ENCODE measurements at regions not wholly inside any gene's neighbourhood (a gene's known extent, or its start where the extent isn't known, plus 50 kb on each side); places are given as distances from the start of the nearest gene placed in this dataset.

DNA sequence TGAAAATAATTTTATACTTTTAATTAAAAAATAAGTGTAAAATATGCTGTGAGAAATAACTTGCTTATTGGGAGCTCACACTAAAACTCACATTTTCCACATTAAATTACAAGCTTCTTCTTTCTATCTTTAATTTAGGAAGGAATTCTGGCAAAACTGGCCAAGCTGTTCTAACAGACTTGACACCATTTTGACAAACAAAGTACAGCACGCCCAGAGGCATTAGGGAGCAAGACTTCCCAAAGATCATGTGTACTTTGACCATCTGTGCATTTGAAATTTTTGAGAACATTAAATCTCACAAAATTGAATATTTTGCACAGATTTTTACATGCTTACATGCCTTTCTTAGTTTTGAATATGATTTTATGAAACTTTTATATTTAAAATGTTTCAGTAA lies 1288.4 kb upstream of the CADM2 start:
- Histone ChIP-seq H3K4me3 (ENCODE audit: low read depth, low read length) (no peak overlapping the region), H3K36me3 (ENCODE audit: control insufficient read depth, insufficient read depth, low read length) (no peaks in the 10 kb centered on the region), H3K27me3 (ENCODE audit: control insufficient read depth, insufficient read depth, low read length) (no peaks in the 10 kb centered on the region)
- TF ChIP-seq CTCF (IDR thresholded peaks at IDR 0.05; ENCODE audit: insufficient read depth, low read length, severe bottlenecking), result no peak
- no peak for FAIRE-seq
- DNase-seq (ENCODE audit: low read depth), result no peak

GRCh38 chr3:83683937-83684598 lies 1274.7 kb upstream of the CADM2 start:
- no peak for DNase-seq (ENCODE audit: low read depth)
- Histone ChIP-seq H3K4me3 (ENCODE audit: low read depth, low read length) (no peak overlapping the region), H3K27me3 (ENCODE audit: control insufficient read depth, insufficient read depth, low read length) (no peaks in the 10 kb centered on the region), H3K36me3 (ENCODE audit: control insufficient read depth, insufficient read depth, low read length) (no peaks in the 10 kb centered on the region)
- no peak for TF ChIP-seq CTCF (IDR thresholded peaks at IDR 0.05; ENCODE audit: insufficient read depth, low read length, severe bottlenecking)
- FAIRE-seq, result no peak

DNA sequence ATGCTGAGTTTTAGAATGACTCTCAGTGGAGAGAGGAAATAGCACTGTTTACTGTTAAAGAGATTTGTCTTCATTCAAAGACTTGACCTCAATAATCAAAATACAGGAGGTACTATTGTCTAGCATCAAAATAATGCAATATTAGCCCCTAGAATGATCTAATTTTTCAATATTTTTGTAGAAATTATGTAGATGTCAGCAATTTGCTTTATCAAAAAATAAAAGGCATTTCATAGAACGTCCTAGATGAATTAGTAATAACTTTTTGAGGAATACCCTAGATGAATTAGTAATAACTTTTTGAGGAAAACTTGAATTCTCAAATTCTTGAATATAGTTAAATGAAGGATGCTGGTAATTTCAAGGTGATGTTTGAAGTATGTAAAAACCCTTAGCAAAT lies 1252.1 kb upstream of the CADM2 start:
- no peak for FAIRE-seq
- TF ChIP-seq CTCF (IDR thresholded peaks at IDR 0.05; ENCODE audit: insufficient read depth, low read length, severe bottlenecking), result no peak
- no peaks in the 10 kb centered on the region for H3K27me3 ChIP-seq (ENCODE audit: control insufficient read depth, insufficient read depth, low read length)
- no peak overlapping the region for H3K4me3 ChIP-seq (ENCODE audit: low read depth, low read length)
- H3K36me3 ChIP-seq (ENCODE audit: control insufficient read depth, insufficient read depth, low read length), result no peaks in the 10 kb centered on the region
- DNase-seq (ENCODE audit: low read depth), result no peak

GRCh38 chr3:83715307-83715706 lies 1243.5 kb upstream of the CADM2 start:
- no peak for TF ChIP-seq CTCF (IDR thresholded peaks at IDR 0.05; ENCODE audit: insufficient read depth, low read length, severe bottlenecking)
- FAIRE-seq (no peak), DNase-seq (ENCODE audit: low read depth) (no peak)
- H3K27me3 ChIP-seq (ENCODE audit: control insufficient read depth, insufficient read depth, low read length), result no peaks in the 10 kb centered on the region
- H3K36me3 ChIP-seq (ENCODE audit: control insufficient read depth, insufficient read depth, low read length), result no peaks in the 10 kb centered on the region
- no peak overlapping the region for H3K4me3 ChIP-seq (ENCODE audit: low read depth, low read length)

DNA sequence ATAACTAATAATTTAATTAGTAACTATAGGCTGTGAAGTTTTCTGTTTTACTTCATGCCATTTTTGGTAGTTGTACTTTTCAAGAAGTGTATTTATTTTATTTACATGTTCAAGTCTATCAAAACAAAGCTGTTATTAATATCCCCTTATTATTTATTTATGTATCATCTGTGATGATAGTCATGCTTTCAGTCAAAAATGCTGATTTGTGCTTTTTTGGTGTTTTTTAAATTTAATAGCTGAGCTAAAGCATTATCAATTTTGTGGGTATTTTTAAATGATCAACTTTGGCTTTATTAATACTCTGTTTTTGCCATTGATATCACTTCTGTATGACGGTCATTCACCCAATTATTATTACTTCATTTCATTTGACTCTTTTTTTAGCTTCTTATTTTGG lies 1229.2 kb upstream of the CADM2 start:
- no peak for FAIRE-seq
- TF ChIP-seq CTCF (IDR thresholded peaks at IDR 0.05; ENCODE audit: insufficient read depth, low read length, severe bottlenecking), result no peak
- no peaks in the 10 kb centered on the region for H3K27me3 ChIP-seq (ENCODE audit: control insufficient read depth, insufficient read depth, low read length)
- no peak overlapping the region for H3K4me3 ChIP-seq (ENCODE audit: low read depth, low read length)
- no peak for DNase-seq (ENCODE audit: low read depth)
- no peaks in the 10 kb centered on the region for H3K36me3 ChIP-seq (ENCODE audit: control insufficient read depth, insufficient read depth, low read length)

DNA sequence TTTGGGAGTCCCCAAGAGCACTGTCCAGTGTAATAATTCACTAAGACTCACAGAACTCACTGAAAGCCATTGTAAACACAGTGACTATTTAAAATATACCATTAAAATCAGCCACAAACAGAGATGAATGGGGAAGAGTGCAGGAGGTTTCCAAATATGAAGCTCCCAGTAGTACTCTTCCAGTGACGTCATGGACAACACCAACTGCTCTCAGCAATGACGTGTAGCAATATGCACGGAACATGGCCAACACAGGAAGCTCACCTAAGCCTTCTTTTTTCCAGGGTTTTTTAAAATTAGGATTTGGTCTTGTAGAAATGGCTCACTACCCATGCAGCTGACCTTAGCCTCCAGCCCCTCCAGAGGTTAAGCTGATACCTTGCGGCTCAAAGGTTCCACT lies 1224.1 kb upstream of the CADM2 start:
- TF ChIP-seq CTCF (IDR thresholded peaks at IDR 0.05; ENCODE audit: insufficient read depth, low read length, severe bottlenecking), result no peak
- Histone ChIP-seq H3K4me3 (ENCODE audit: low read depth, low read length) (no peak overlapping the region), H3K27me3 (ENCODE audit: control insufficient read depth, insufficient read depth, low read length) (no peaks in the 10 kb centered on the region), H3K36me3 (ENCODE audit: control insufficient read depth, insufficient read depth, low read length) (no peaks in the 10 kb centered on the region)
- no peak for DNase-seq (ENCODE audit: low read depth)
- FAIRE-seq, result no peak
